PFSK-1 (cell line): ENCODE measurements at regions not wholly inside any gene's neighbourhood (a gene's known extent, or its start where the extent isn't known, plus 50 kb on each side); places are given as distances from the start of the nearest gene placed in this dataset.

Experiments used
- FOXP2 ChIP-seq: optimal IDR thresholded peaks from 2 replicates; pipeline ENCODE3; 2011; ENCODE audit warnings: borderline replicate concordance, control low read depth, inconsistent platforms; ENCODE audit not compliant: insufficient read depth; ENCODE audit errors: extremely low read length, extremely low read depth
- POLR2AphosphoS5 ChIP-seq: IDR thresholded peaks from 2 replicates; pipeline ENCODE4 v1.6.1; 2012; ENCODE audit warnings: low read depth, mild to moderate bottlenecking, control low read depth, low read length, moderate library complexity
- REST ChIP-seq, 2 experiments: IDR thresholded peaks; 2 replicates each; pipeline versions ENCODE4 v1.6.1 to v1.8.0; 2011 to 2012; ENCODE audit warnings: low read depth in 2 of 2, low read length in 2 of 2, control low read depth in 1 of 2, inconsistent platforms in 1 of 2, mild to moderate bottlenecking in 1 of 2, moderate library complexity in 1 of 2; ENCODE audit not compliant: insufficient read depth in 1 of 2
- SIN3A ChIP-seq: IDR thresholded peaks from 2 replicates; pipeline ENCODE4 v1.6.1; 2012; ENCODE audit warnings: mild to moderate bottlenecking, low read length, moderate library complexity, borderline replicate concordance; ENCODE audit not compliant: insufficient read depth
- TAF1 ChIP-seq: IDR thresholded peaks from 2 replicates; pipeline ENCODE4 v1.6.1; 2012; ENCODE audit warnings: low read length, control low read depth, borderline replicate concordance; ENCODE audit not compliant: insufficient read depth

DNA sequence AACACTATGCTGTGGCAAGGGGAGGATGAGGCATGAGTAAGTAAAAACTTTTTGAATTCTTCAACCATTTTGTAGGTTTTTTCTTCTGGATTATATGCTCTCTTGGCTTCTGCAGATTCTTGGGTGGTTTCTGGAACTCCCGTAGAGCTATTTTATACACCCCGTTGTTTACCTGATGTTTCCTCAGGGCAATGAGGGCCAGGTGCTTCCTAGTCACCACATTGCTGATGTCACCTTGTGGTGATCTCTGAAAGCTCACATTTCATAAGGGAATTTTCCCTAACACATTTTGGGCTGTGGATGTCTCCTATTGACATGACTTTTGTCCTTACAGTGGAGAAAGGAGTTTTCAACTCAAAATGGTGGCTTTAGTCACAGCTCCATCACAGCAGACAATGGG is 356.6 kb downstream of the PLA2G4A start:
- TF ChIP-seq FOXP2 = no peak
- TF ChIP-seq SIN3A = no peak
- TF ChIP-seq POLR2AphosphoS5 = no peak
- TF ChIP-seq REST (IDR thresholded peaks at IDR 0.05; ENCODE audit: insufficient read depth in 1 of 2, low read depth in 2 of 2, low read length in 2 of 2) = no peak
- TF ChIP-seq TAF1 = no peak

DNA sequence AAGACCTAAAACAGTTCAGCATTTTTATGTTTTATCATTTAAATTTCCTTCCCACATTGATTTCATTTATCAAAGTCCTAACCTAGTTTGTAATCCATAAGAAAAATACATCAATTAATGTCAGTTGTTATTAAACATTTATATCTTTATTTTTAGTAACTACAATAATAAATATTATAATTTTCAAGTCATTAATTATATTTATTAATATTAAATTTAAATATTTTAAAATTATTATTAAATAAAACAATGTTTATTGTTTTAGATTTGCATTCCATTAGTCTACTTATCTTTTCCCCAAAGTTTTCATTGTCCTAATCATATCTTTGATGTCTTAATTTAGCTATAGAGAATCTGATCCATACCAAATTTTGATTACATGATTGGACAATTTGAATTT is 368.9 kb downstream of the PLA2G4A start:
- TF ChIP-seq FOXP2 (no peak), SIN3A (no peak), POLR2AphosphoS5 (no peak), REST (IDR thresholded peaks at IDR 0.05; ENCODE audit: insufficient read depth in 1 of 2, low read depth in 2 of 2, low read length in 2 of 2) (no peak), TAF1 (no peak)

- TF ChIP-seq TAF1 = no peak
- TF ChIP-seq SIN3A = no peak
- TF ChIP-seq REST (IDR thresholded peaks at IDR 0.05; ENCODE audit: insufficient read depth in 1 of 2, low read depth in 2 of 2, low read length in 2 of 2) = no peak
- TF ChIP-seq FOXP2 = no peak
- no peak for TF ChIP-seq POLR2AphosphoS5
Observed at GRCh38 chr1:187203257-187203656, 374.5 kb downstream of the PLA2G4A start.

DNA sequence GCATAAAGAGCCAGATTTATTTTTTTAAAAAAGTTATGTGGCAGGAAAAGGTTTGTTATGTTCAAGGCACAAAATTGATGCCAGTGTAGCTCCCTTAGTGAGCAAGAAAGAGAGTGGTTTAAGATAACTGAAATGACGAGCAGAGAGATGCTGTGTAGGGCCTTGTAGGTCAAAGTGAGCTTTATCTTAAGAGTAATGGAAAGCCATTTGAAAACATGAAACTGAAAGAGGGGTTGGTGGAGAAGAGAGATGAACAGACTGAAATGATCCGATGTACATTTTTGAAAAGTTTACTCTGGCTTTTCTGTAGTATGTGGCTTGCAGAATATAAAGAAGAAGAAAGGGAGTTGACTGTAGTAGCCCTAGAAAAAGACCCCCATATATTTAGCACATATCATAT is 383.6 kb downstream of the PLA2G4A start:
- no peak for TF ChIP-seq FOXP2
- no peak for TF ChIP-seq SIN3A
- TF ChIP-seq POLR2AphosphoS5 = no peak
- no peak for TF ChIP-seq TAF1
- no peak for TF ChIP-seq REST (IDR thresholded peaks at IDR 0.05; ENCODE audit: insufficient read depth in 1 of 2, low read depth in 2 of 2, low read length in 2 of 2)

GRCh38 chr1:187226396-187226795 is 397.6 kb downstream of the PLA2G4A start:
- no peak for TF ChIP-seq TAF1
- no peak for TF ChIP-seq REST (IDR thresholded peaks at IDR 0.05; ENCODE audit: insufficient read depth in 1 of 2, low read depth in 2 of 2, low read length in 2 of 2)
- no peak for TF ChIP-seq SIN3A
- TF ChIP-seq FOXP2 = no peak
- no peak for TF ChIP-seq POLR2AphosphoS5
